Nucleus accumbens (tissue), 56 donors: ENCODE measurements at regions not wholly inside any gene's neighbourhood (a gene's known extent, or its start where the extent isn't known, plus 50 kb on each side); places are given as distances from the start of the nearest gene placed in this dataset.

Experiments
- DNase-seq, 56 donors: peaks; one replicate each; lab custom pipeline; 2025; lab: John Stamatoyannopoulos, UW

- no peak for DNase-seq
These were observed 485.0 kb downstream of the PRKD1 start for GRCh38 chr14:29442696-29443095.

GRCh38 chr14:29444216-29444615 is 483.4 kb downstream of the PRKD1 start:
- DNase-seq: no peak

GRCh38 chr14:29444805-29445204 is 482.8 kb downstream of the PRKD1 start:
- DNase-seq: no peak

GRCh38 chr14:29446971-29447370 is 480.7 kb downstream of the PRKD1 start:
- DNase-seq: no peak

- no peak for DNase-seq
These were observed 475.7 kb downstream of the PRKD1 start for GRCh38 chr14:29451941-29452340.

- no peak for DNase-seq
These were observed 474.6 kb downstream of the PRKD1 start for GRCh38 chr14:29453045-29453444.

- no peak for DNase-seq
These were observed 473.5 kb downstream of the PRKD1 start for GRCh38 chr14:29454026-29454693.

- no peak for DNase-seq
These were observed 469.1 kb downstream of the PRKD1 start for GRCh38 chr14:29458547-29458946.

GRCh38 chr14:29459531-29459930 is 468.1 kb downstream of the PRKD1 start:
- no peak for DNase-seq

GRCh38 chr14:29459969-29460560 is 467.6 kb downstream of the PRKD1 start:
- no peak for DNase-seq

- peak in 5 of 56 donors; percentile 0 to 3 (median 2) for DNase-seq
These were observed 466.5 kb downstream of the PRKD1 start for GRCh38 chr14:29461101-29461500.

- no peak for DNase-seq
These were observed 466.1 kb downstream of the PRKD1 start for GRCh38 chr14:29461506-29461905.

GRCh38 chr14:29462321-29462720 is 465.3 kb downstream of the PRKD1 start:
- no peak for DNase-seq

- no peak for DNase-seq
These were observed 464.9 kb downstream of the PRKD1 start for GRCh38 chr14:29462772-29463171.

- DNase-seq: no peak
These were observed 463.8 kb downstream of the PRKD1 start for GRCh38 chr14:29463727-29464395.

GRCh38 chr14:29465095-29465494 is 462.6 kb downstream of the PRKD1 start:
- DNase-seq: no peak

GRCh38 chr14:29475641-29476040 is 452.0 kb downstream of the PRKD1 start:
- DNase-seq: no peak

- DNase-seq: no peak
These were observed 441.5 kb downstream of the PRKD1 start for GRCh38 chr14:29486132-29486531.

- DNase-seq: no peak
These were observed 437.7 kb downstream of the PRKD1 start for GRCh38 chr14:29489911-29490425.

GRCh38 chr14:29493849-29494248 is 433.8 kb downstream of the PRKD1 start:
- DNase-seq: no peak

- DNase-seq: no peak
These were observed 433.3 kb downstream of the PRKD1 start for GRCh38 chr14:29494312-29494711.

GRCh38 chr14:29503903-29504302 is 423.7 kb downstream of the PRKD1 start:
- DNase-seq: no peak
